ENCODE measurements at regions not wholly inside any gene's neighbourhood (a gene's known extent, or its start where the extent isn't known, plus 50 kb on each side); places are given as distances from the start of the nearest gene placed in this dataset.

DNA sequence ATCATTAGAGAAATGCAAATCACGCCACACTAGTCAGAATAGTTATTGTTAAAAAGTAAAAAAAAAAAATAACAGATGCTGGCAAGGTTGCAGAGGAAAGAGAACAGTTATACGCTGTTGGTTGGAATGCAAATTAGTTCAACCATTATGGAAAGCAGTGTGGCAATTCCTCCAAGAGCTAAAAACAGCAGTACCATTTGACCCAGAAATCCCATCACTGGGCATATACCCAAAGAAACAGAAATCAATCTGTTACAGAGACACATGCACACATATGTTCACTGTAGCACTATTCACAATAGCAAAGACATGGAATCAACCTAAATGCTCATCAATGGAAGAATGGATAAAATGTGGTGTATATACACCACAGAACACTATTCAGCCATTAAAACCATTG is 388.7 kb upstream of the FMR1 start:
- TF ChIP-seq CTCF (IDR thresholded peaks at IDR 0.05) (no peak), EP300 (IDR thresholded peaks at IDR 0.05; ENCODE audit: borderline replicate concordance in 1 of 2, low read depth in 1 of 2, low read length in 1 of 2) (no peak), NFIC (IDR thresholded peaks at IDR 0.05; ENCODE audit: borderline replicate concordance) (no peak), POLR2AphosphoS5 (IDR thresholded peaks at IDR 0.05; ENCODE audit: low read depth, low read length) (no peak), MXI1 (IDR thresholded peaks at IDR 0.05; ENCODE audit: low read depth, low read length) (no peak)
- TF ChIP-seq, protein P1, sequence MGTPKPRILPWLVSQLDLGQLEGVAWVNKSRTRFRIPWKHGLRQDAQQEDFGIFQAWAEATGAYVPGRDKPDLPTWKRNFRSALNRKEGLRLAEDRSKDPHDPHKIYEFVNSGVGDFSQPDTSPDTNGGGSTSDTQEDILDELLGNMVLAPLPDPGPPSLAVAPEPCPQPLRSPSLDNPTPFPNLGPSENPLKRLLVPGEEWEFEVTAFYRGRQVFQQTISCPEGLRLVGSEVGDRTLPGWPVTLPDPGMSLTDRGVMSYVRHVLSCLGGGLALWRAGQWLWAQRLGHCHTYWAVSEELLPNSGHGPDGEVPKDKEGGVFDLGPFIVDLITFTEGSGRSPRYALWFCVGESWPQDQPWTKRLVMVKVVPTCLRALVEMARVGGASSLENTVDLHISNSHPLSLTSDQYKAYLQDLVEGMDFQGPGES (IDR thresholded peaks at IDR 0.05; ENCODE audit: low read depth, low read length): no peak

All from SK-N-SH (cell line).